Aorta (tissue), 5 donors: ENCODE measurements at regions not wholly inside any gene's neighbourhood (a gene's known extent, or its start where the extent isn't known, plus 50 kb on each side); places are given as distances from the start of the nearest gene placed in this dataset.

Experiments used
- ATAC-seq: fragments of 200-7000 bp; cut with Tn5 transposase; one replicate; pipeline ENCODE4 v1.9.1; 2022; ENCODE audit warnings: moderate library complexity; ENCODE audit not compliant: low FRiP score
- DNase-seq, 2 donors: peaks; one replicate each; pipeline ENCODE4 v3.0.0-alpha.2; 2020
- H3K27ac ChIP-seq, 2 donors: one replicate each; pipeline ENCODE4 v1.5.1; 2013; ENCODE audit warnings: low read length in 2 of 2, mild to moderate bottlenecking in 2 of 2, moderate library complexity in 2 of 2, control low read depth in 1 of 2, inconsistent platforms in 1 of 2, low read depth in 1 of 2
- H3K27me3 ChIP-seq, 2 donors: one replicate each; pipeline ENCODE4 v1.6.1; 2013; ENCODE audit warnings: control low read depth in 1 of 2, low read length in 1 of 2, mild to moderate bottlenecking in 1 of 2, moderate library complexity in 1 of 2; ENCODE audit not compliant: insufficient read depth in 2 of 2, control insufficient read depth in 1 of 2
- H3K36me3 ChIP-seq, 2 donors: one replicate each; pipeline ENCODE4 v1.6.1; 2013; ENCODE audit warnings: control low read depth in 1 of 2, low read length in 1 of 2, mild to moderate bottlenecking in 1 of 2; ENCODE audit not compliant: insufficient read depth in 2 of 2, control insufficient read depth in 1 of 2
- H3K4me1 ChIP-seq, 2 donors: one replicate each; pipeline ENCODE4 v1.6.1; 2013; ENCODE audit warnings: low read length in 2 of 2, control low read depth in 1 of 2, mild to moderate bottlenecking in 1 of 2, moderate library complexity in 1 of 2; ENCODE audit not compliant: insufficient read depth in 2 of 2, control insufficient read depth in 1 of 2
- H3K4me3 ChIP-seq, 2 donors: one replicate each; pipeline ENCODE4 v1.5.1; 2013; ENCODE audit warnings: low read length in 2 of 2, control low read depth in 1 of 2, mild to moderate bottlenecking in 1 of 2
- H3K9me3 ChIP-seq: one replicate; pipeline ENCODE4 v1.6.1; 2013; ENCODE audit warnings: mild to moderate bottlenecking, low read length; ENCODE audit not compliant: control insufficient read depth
- WGBS, 2 donors: extraction: QIAGEN DNeasy Blood & Tissue Kit; methylation state at CpG; one replicate each; pipeline ENCODE4 v1.1.7; 2013; 5-methylcytosine and 5-hydroxymethylcytosine counted together
- intact Hi-C, 2 donors: fragments of 100-400 bp; cut with DNase I; formaldehyde crosslinking; loops; one replicate each; pipeline versions ENCODE4 v1.14.2 to v1.15.0; 2022
- donor health status: healthy with polysubstance abuse.
- donor health status: Bipolar disorder and iron deficiency.
- donor health status: DM: no; HTN: no; CAD: no.
- donor health status: DM: no; HTN: no; CAD: no.
- donor health status: DM: yes; HTN: yes; CAD: no.

DNA sequence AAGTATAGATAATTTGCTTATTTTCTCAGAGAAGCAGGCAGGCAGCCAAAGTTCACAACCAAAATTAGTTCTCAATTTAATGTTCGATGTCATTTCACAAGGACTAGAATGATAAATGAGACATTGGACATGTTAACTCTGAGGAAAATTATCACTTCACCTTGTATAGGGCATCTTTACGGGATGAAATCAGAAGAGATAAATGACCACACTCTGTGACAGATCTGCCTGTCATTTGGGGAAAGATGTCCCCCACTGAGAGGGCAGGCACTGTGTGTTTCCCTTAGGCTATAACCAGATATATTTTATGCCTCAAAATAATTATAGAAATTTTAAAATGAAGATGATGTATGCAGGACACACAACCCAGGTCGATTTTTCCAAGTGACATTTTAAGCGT, 642.9 kb downstream of the BRINP3 start:
- no peak for ATAC-seq
- Histone ChIP-seq H3K36me3 (no peaks in the 10 kb centered on the region), H3K9me3 (no peaks in the 10 kb centered on the region), H3K4me3 (no peak overlapping the region), H3K4me1 (no peaks in the 10 kb centered on the region), H3K27me3 (no peaks in the 10 kb centered on the region), H3K27ac (no peak overlapping the region)
- intact Hi-C loops, result no loop called here
- no peak for DNase-seq
- WGBS, 2 donors, result 50 to 56% methylated on average over 4 of the region's 4 CpGs

DNA sequence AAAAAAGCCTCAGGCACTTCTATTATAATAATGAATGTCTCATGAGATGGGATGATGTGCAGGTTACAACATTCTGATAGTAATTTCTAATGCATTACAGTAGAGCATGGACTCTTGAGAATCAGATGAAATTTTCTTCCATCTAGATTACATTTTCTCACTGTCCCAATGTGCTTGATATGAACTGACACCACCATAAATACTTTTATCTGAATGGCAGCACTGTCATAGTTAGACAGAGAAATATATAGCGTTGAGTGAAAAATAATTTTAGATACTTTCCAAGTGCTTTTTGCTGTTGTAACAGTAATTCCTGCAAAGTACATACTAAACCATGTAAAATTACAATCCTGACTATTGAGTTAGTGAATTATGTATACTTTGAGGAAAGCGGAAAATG, 630.1 kb downstream of the BRINP3 start:
- H3K27ac ChIP-seq, result no peak overlapping the region
- H3K27me3 ChIP-seq, result no peaks in the 10 kb centered on the region
- WGBS, 2 donors, result 82 to 85% methylated on average over 2 of the region's 2 CpGs
- ATAC-seq, result no peak
- H3K4me3 ChIP-seq, result no peak overlapping the region
- DNase-seq, result no peak
- intact Hi-C loops, result no loop called here
- H3K36me3 ChIP-seq, result no peaks in the 10 kb centered on the region
- H3K9me3 ChIP-seq, result no peaks in the 10 kb centered on the region
- H3K4me1 ChIP-seq, result no peaks in the 10 kb centered on the region

DNA sequence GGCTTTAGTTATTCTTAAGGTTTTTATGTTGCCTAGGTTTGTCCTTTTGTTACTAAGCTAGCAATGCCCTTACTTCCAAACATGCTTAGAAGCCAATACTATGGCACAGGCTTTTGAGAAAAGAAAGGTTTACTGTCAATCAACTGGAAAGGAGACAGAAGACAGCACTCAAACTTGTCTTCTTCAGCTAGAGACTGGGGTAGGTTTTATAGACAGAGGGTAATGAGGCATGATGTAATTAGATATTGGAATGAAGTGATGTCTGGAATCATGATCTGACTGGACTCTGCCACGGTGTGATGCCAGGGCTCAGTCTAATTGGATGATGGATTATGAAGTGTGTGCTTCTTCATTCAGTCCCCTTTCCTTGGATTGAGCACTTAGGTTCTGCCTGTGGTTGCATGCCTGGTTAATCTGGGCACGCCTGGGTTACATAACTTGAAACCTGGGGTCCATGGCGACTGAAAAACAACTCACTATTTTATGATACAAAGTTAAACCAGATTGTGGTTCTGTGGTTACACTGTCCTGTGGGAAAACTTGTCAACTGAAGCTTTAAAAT, 625.8 kb downstream of the BRINP3 start:
- 70 to 75% methylated on average over 3 of the region's 3 CpGs for WGBS, 2 donors
- no peaks in the 10 kb centered on the region for H3K4me1 ChIP-seq
- H3K27ac ChIP-seq, result no peak overlapping the region
- H3K36me3 ChIP-seq, result no peaks in the 10 kb centered on the region
- H3K4me3 ChIP-seq, result no peak overlapping the region
- DNase-seq (no peak), ATAC-seq (no peak)
- intact Hi-C loops, result no loop called here
- H3K9me3 ChIP-seq, result no peaks in the 10 kb centered on the region
- no peaks in the 10 kb centered on the region for H3K27me3 ChIP-seq

DNA sequence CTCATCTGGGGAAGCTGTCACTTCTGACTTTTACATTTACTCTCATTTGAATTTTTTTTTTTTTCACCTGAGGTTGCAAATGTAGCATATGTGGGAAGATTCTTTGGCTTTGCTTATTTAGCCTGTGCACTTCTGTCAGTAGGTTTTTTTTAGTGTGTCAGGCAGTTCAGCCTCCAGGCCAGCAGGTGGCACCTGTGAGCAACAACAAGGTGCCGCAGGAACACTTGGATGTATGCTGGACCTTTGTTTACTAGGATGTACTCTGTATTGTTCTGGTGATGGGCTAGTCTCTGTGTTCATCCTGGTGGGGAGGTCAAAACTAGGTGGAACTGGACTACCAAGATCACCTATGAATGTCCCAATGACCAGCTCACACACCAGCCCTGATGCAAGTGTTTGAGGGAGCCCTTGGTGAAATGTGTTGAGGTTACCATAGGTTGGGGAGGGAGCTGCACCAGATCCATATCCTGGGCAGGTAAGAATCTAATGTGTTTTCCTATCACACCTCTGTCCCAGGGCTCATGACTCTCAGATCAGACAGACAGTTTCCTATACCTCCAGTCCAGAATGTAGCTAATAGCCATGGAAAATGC, 618.2 kb downstream of the BRINP3 start:
- 90 to 92% methylated on average over 1 of the region's 1 CpG for WGBS, 2 donors
- no peaks in the 10 kb centered on the region for H3K36me3 ChIP-seq
- peaks cover 0 to 2% of the 10 kb centered on the region in 2 donors for H3K27me3 ChIP-seq
- DNase-seq (no peak), ATAC-seq (no peak)
- intact Hi-C loops, result no loop called here
- no peaks in the 10 kb centered on the region for H3K4me1 ChIP-seq
- no peak overlapping the region for H3K27ac ChIP-seq
- H3K4me3 ChIP-seq, result no peak overlapping the region
- H3K9me3 ChIP-seq, result peaks cover 1% of the 10 kb centered on the region

DNA sequence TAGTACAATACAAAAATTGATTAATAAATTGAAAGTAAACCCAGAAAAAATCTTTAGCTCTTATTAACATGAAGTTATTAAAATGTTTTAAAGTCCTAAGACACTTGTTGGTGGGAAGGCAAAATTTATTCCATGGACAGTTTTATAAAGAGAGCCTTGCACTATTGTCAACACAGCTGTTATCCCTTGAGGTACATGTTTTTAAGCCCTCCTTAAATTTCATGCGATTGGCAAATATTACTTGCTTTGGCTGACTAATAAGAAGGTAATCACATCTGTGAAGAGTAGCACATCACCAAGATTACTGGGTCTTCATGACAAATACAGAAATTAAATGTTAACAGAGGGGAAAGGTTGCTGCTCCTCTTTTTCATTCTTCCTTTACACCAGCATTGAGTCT, 611.1 kb downstream of the BRINP3 start:
- 83 to 94% methylated on average over 1 of the region's 1 CpG for WGBS, 2 donors
- intact Hi-C loops, result no loop called here
- ATAC-seq, result no peak

DNA sequence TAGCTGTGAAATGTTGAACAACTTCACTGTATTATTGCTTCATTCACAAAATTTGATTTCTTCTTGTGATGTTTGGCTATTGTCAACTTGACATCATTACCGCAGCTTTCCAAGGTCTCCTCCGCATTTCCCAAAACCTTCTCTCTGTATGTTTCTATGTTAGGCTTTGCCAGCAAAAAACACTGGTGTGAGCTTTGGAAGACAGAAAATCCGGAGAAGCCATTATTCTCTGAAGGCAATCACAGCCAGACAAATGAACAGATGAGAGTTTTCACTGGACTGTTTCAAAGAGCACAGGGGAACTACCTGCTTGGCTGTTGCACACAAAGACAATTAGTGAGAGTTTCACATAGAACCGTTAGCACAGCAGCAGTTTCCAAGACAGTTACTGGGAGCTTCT, 609.6 kb downstream of the BRINP3 start:
- Histone ChIP-seq H3K27ac (no peak overlapping the region), H3K9me3 (no peaks in the 10 kb centered on the region), H3K27me3 (no peaks in the 10 kb centered on the region), H3K4me1 (no peaks in the 10 kb centered on the region), H3K4me3 (no peak overlapping the region), H3K36me3 (no peaks in the 10 kb centered on the region)
- ATAC-seq (no peak), DNase-seq (no peak)
- intact Hi-C loops, result no loop called here
- 23 to 31% methylated on average over 4 of the region's 4 CpGs for WGBS, 2 donors

More for the DNA sequence above, 611.1 kb downstream of the BRINP3 start:
- no peaks in the 10 kb centered on the region for H3K36me3 ChIP-seq
- H3K4me1 ChIP-seq, result no peaks in the 10 kb centered on the region
- no peaks in the 10 kb centered on the region for H3K9me3 ChIP-seq
- H3K27me3 ChIP-seq, result no peaks in the 10 kb centered on the region
- H3K4me3 ChIP-seq, result no peak overlapping the region
- no peak for DNase-seq
- H3K27ac ChIP-seq, result no peak overlapping the region

DNA sequence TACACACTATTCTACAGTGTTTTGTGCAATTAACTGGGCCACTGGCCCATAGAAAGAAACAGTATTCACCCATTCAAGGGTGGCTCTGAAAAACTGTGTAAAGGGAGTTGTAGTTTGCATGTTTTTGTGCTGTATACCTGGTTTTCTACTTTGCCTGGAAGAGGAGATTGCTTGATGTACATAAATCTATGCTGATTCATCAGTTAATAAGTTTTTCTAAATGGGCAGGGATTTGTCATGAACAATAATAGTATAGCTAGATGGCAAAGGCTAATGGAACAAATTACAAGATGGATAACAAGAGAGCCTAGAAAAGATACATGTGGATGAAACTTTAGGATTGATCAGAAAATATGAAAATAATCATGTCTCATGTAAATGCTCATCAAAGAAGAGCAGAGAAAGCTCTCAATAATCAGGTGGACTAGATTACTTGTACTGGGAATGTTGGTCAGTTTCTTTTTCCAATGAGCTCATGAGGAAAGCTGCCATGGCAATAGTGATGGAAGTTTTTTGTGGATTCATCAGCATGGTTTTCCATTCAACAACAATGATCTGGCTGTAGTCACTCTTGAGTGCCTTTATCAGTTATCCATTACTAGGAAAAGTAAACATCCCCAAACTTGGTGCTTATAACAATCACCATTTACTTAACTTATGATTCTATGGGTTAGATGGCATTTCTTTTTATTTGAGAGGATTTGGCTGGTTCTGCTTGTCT, 602.8 kb downstream of the BRINP3 start:
- peaks cover 1% of the 10 kb centered on the region for H3K9me3 ChIP-seq
- H3K4me3 ChIP-seq, result no peak overlapping the region
- DNase-seq (no peak), ATAC-seq (no peak)
- H3K27me3 ChIP-seq, result no peaks in the 10 kb centered on the region
- intact Hi-C loops, result no loop called here
- H3K4me1 ChIP-seq, result no peaks in the 10 kb centered on the region
- no peak overlapping the region for H3K27ac ChIP-seq
- H3K36me3 ChIP-seq, result no peaks in the 10 kb centered on the region

DNA sequence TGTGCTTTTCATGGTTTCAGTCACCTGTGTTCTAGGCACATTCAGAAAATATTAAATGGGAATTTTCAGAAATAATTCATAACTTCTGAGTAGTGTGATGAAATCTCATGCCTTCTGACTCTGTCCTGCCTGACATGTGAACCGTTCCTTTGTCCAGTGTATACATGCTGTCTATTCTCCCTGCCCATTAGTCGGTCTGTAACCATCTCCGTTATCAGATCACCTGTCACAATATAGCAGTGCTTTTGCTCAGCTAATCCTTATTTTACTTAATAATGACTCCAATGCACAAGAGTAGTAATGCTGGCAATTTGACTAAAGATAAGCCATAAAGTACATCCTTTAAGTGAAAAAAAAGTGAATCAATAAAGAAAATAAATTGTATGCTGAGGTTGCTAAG, 597.5 kb downstream of the BRINP3 start:
- ATAC-seq (no peak), DNase-seq (no peak)
- H3K4me1 ChIP-seq, result no peaks in the 10 kb centered on the region
- no peaks in the 10 kb centered on the region for H3K36me3 ChIP-seq
- no peak overlapping the region for H3K27ac ChIP-seq
- H3K27me3 ChIP-seq, result no peaks in the 10 kb centered on the region
- peaks cover 1% of the 10 kb centered on the region for H3K9me3 ChIP-seq
- intact Hi-C loops, result no loop called here
- H3K4me3 ChIP-seq, result no peak overlapping the region
- 57 to 70% methylated on average over 3 of the region's 3 CpGs for WGBS, 2 donors
